Dedifferentiated amniotic fluid mesenchymal stem cell (primary cell): ENCODE measurements at regions not wholly inside any gene's neighbourhood (a gene's known extent, or its start where the extent isn't known, plus 50 kb on each side); places are given as distances from the start of the nearest gene placed in this dataset.

ENCODE experiments used
- DNase-seq: peaks from one replicate; pipeline ENCODE4 v3.0.0-alpha.2; 2016; ENCODE audit errors: extremely low spot score

- no peak for DNase-seq
These were observed 205.9 kb upstream of the IL12B start for GRCh38 chr5:159536166-159536565.

GRCh38 chr5:159536646-159537045 is 206.4 kb upstream of the IL12B start:
- DNase-seq: no peak

GRCh38 chr5:159539678-159540077 is 209.4 kb upstream of the IL12B start:
- DNase-seq: no peak

GRCh38 chr5:159543326-159543725 is 213.0 kb upstream of the IL12B start:
- no peak for DNase-seq

GRCh38 chr5:159545156-159545555 is 214.9 kb upstream of the IL12B start:
- no peak for DNase-seq

- no peak for DNase-seq
These were observed 217.3 kb upstream of the IL12B start for GRCh38 chr5:159547466-159548195.

GRCh38 chr5:159548517-159548916 is 218.2 kb upstream of the IL12B start:
- no peak for DNase-seq

- no peak for DNase-seq
These were observed 218.8 kb upstream of the IL12B start for GRCh38 chr5:159549046-159549445.

- no peak for DNase-seq
These were observed 220.7 kb upstream of the IL12B start for GRCh38 chr5:159550951-159551350.

GRCh38 chr5:159552751-159553150 is 222.5 kb upstream of the IL12B start:
- peak; percentile 31 for DNase-seq

- no peak for DNase-seq
These were observed 223.5 kb upstream of the IL12B start for GRCh38 chr5:159553792-159554191.

- DNase-seq: no peak
These were observed 224.8 kb upstream of the IL12B start for GRCh38 chr5:159555084-159555483.

- no peak for DNase-seq
These were observed 229.1 kb upstream of the IL12B start for GRCh38 chr5:159559337-159559736.

GRCh38 chr5:159560088-159560487 is 229.8 kb upstream of the IL12B start:
- DNase-seq: no peak

- DNase-seq: no peak
These were observed 233.7 kb upstream of the IL12B start for GRCh38 chr5:159564031-159564430.

GRCh38 chr5:159566832-159567231 is 236.5 kb upstream of the IL12B start:
- DNase-seq: no peak

GRCh38 chr5:159567461-159567860 is 237.2 kb upstream of the IL12B start:
- DNase-seq: no peak

- no peak for DNase-seq
These were observed 241.4 kb upstream of the IL12B start for GRCh38 chr5:159571501-159572244.

- DNase-seq: no peak
These were observed 246.6 kb upstream of the IL12B start for GRCh38 chr5:159576902-159577301.

- no peak for DNase-seq
These were observed 251.4 kb upstream of the IL12B start for GRCh38 chr5:159581502-159582249.

- DNase-seq: no peak
These were observed 252.7 kb upstream of the IL12B start for GRCh38 chr5:159582756-159583541.

GRCh38 chr5:159586921-159587320 is 256.6 kb upstream of the IL12B start:
- no peak for DNase-seq
